ENCODE measurements at regions not wholly inside any gene's neighbourhood (a gene's known extent, or its start where the extent isn't known, plus 50 kb on each side); places are given as distances from the start of the nearest gene placed in this dataset.

DNA sequence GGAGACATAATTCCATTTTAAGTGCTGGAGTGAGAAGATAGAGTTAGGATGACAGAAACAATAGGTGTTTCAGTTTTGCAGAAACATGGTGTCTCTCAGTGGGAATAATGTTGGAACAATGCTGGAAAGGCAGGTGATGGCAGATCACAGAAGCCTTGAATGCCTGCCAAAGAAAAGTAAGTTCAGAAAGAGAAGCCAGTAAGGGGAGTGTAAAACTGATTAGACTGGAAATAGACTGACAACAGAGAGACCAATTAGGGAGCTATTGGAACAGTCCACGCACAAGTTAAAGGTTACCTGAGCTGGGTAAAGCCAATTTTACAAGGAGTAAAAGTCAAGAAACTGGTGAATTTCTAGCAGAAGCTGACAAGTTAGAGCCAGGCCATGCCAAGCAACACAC lies 142.9 kb downstream of the TFAP2A start:
- Mint-ChIP-seq H3K4me3 (ENCODE audit: low read depth, unreplicated experiment) (no peak overlapping the region), H3K9me3 (ENCODE audit: low read depth, unreplicated experiment) (no peaks in the 10 kb centered on the region), H3K4me1 (ENCODE audit: low read depth, unreplicated experiment) (no peaks in the 10 kb centered on the region), H3K36me3 (ENCODE audit: insufficient read depth, unreplicated experiment) (no peaks in the 10 kb centered on the region), H3K27me3 (ENCODE audit: unreplicated experiment) (no peaks in the 10 kb centered on the region), H3K27ac (ENCODE audit: unreplicated experiment) (no peak overlapping the region)
- TF ChIP-seq, protein P1, sequence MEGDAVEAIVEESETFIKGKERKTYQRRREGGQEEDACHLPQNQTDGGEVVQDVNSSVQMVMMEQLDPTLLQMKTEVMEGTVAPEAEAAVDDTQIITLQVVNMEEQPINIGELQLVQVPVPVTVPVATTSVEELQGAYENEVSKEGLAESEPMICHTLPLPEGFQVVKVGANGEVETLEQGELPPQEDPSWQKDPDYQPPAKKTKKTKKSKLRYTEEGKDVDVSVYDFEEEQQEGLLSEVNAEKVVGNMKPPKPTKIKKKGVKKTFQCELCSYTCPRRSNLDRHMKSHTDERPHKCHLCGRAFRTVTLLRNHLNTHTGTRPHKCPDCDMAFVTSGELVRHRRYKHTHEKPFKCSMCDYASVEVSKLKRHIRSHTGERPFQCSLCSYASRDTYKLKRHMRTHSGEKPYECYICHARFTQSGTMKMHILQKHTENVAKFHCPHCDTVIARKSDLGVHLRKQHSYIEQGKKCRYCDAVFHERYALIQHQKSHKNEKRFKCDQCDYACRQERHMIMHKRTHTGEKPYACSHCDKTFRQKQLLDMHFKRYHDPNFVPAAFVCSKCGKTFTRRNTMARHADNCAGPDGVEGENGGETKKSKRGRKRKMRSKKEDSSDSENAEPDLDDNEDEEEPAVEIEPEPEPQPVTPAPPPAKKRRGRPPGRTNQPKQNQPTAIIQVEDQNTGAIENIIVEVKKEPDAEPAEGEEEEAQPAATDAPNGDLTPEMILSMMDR (IDR thresholded peaks at IDR 0.05; ENCODE audit: unreplicated experiment), result no peak
- DNase-seq, result no peak
- BruUV-seq (replicated peaks), result no TSS peak
- intact Hi-C loops (cut with micrococcal nuclease; ENCODE audit: unreplicated experiment), result no loop called here
- CTCF ChIA-PET, result no interaction called here

DNA sequence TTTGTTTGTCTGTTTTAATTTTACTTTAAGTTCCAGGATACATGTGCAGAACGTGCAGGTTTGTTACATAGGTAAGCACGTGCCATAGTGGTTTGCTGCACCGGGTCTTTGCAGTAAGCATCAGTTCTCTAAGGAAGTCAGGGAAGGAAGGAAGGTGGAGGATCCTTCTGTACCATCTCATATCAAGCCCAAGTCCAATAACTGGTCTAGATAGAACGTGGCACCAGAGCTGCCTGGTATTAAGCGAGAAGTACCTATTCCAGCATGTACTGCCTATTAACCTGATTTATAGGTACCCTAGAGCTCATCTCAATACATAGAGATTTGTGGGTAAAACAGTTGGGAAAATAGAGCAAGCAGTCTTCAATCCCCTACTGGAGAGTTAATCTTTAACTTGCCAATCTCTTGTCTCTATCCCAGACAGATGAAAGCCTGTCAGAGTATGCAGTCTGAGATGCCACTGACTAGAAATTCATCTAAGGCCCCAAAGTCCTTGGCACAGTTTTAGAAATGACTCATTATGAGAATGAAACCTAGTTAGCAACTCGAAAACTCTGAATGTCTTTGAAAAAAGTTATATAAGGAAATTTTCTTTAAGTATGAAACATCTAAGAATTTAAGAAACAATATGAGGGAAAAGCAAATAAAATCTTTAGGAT lies 144.9 kb downstream of the TFAP2A start:
- no TSS peak for BruUV-seq (replicated peaks)

DNA sequence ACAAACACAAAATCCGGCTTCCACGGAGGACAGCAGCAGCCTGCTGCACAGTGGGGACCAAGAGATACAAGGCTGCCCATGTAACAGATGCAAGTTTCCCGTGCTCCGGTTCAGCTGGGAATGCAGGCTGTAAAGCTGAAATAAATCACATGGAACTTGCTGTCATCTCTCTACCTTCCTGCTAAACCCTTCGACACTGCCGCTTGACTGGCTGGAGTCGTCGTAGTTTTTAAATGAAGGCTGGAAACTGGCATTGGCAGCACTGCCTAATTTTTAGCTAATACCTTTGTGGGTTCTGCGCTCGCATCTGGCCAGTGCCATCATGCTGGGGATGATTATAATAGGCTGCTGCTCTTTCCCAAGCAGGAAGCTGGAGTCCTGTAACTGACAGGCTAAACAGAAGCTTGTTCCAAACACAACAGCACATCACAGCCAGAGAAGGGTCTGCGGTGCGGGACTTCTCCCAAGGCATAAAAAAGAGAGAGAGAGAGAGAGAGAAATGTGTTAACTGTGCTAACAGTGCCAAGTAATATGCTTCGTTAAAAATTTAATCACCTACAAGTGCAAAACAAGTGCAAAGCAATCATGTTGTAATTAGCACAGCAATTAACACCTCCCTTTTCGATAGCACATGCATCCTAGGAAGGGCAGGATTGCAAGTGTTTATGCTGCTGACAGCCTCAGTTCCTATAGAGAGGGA lies 146.1 kb downstream of the TFAP2A start:
- H3K9me3 Mint-ChIP-seq (ENCODE audit: low read depth, unreplicated experiment), result no peaks in the 10 kb centered on the region
- H3K4me3 Mint-ChIP-seq (ENCODE audit: low read depth, unreplicated experiment), result no peak overlapping the region
- H3K4me1 Mint-ChIP-seq (ENCODE audit: low read depth, unreplicated experiment), result no peaks in the 10 kb centered on the region
- TF ChIP-seq, protein P1 (IDR thresholded peaks at IDR 0.05; ENCODE audit: unreplicated experiment), result no peak
- no peaks in the 10 kb centered on the region for H3K36me3 Mint-ChIP-seq (ENCODE audit: insufficient read depth, unreplicated experiment)
- BruUV-seq (replicated peaks), result no TSS peak
- no peak for DNase-seq
- no peak overlapping the region for H3K27ac Mint-ChIP-seq (ENCODE audit: unreplicated experiment)
- CTCF ChIA-PET, result no interaction called here
- intact Hi-C loops (cut with micrococcal nuclease; ENCODE audit: unreplicated experiment), result no loop called here
- H3K27me3 Mint-ChIP-seq (ENCODE audit: unreplicated experiment), result no peaks in the 10 kb centered on the region

More for the DNA sequence above, 144.9 kb downstream of the TFAP2A start:
- Mint-ChIP-seq H3K9me3 (ENCODE audit: low read depth, unreplicated experiment) (no peaks in the 10 kb centered on the region), H3K4me3 (ENCODE audit: low read depth, unreplicated experiment) (no peak overlapping the region), H3K4me1 (ENCODE audit: low read depth, unreplicated experiment) (no peaks in the 10 kb centered on the region), H3K27ac (ENCODE audit: unreplicated experiment) (no peak overlapping the region), H3K36me3 (ENCODE audit: insufficient read depth, unreplicated experiment) (no peaks in the 10 kb centered on the region), H3K27me3 (ENCODE audit: unreplicated experiment) (no peaks in the 10 kb centered on the region)
- intact Hi-C loops (cut with micrococcal nuclease; ENCODE audit: unreplicated experiment), result no loop called here
- DNase-seq, result no peak
- CTCF ChIA-PET, result no interaction called here
- TF ChIP-seq, protein P1 (IDR thresholded peaks at IDR 0.05; ENCODE audit: unreplicated experiment), result no peak

DNA sequence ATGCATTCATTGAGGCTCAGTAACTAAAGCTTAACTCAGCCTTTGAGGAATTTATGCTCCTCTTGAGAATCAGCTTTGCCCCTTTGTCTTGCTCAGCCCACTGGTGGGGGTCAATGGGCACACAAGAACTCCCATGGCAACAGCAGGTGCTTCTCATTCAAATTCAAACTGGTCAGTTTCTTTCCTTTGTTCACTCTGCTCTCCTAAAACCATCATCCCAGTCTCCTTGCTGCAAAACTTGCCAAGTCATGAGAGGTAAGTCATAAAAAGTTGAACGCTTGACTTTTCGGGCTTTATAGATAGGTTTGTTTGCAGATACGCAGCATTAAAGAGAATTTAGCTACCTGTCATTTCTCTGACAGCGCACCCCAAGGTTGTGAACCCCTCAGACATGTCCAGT lies 146.8 kb downstream of the TFAP2A start:
- H3K36me3 Mint-ChIP-seq (ENCODE audit: insufficient read depth, unreplicated experiment), result no peaks in the 10 kb centered on the region
- H3K27ac Mint-ChIP-seq (ENCODE audit: unreplicated experiment), result no peak overlapping the region
- DNase-seq, result no peak
- intact Hi-C loops (cut with micrococcal nuclease; ENCODE audit: unreplicated experiment), result no loop called here
- H3K27me3 Mint-ChIP-seq (ENCODE audit: unreplicated experiment), result no peaks in the 10 kb centered on the region
- H3K4me1 Mint-ChIP-seq (ENCODE audit: low read depth, unreplicated experiment), result no peaks in the 10 kb centered on the region
- TF ChIP-seq, protein P1 (IDR thresholded peaks at IDR 0.05; ENCODE audit: unreplicated experiment), result no peak
- BruUV-seq (replicated peaks), result no TSS peak
- no peaks in the 10 kb centered on the region for H3K9me3 Mint-ChIP-seq (ENCODE audit: low read depth, unreplicated experiment)
- CTCF ChIA-PET, result interaction anchor here (0.6 kb wide), 1 partner anchor 256 kb away, joined by 4 read pairs; no protein-coding TSS in a partner anchor
- no peak overlapping the region for H3K4me3 Mint-ChIP-seq (ENCODE audit: low read depth, unreplicated experiment)
